Stimulated activated CD8-positive, alpha-beta memory T cell treated with anti-CD3 and anti-CD28 coated beads, Interleukin-4, amount 100 ng/mL, for 1 hour (primary cell): ENCODE measurements at regions not wholly inside any gene's neighbourhood (a gene's known extent, or its start where the extent isn't known, plus 50 kb on each side); places are given as distances from the start of the nearest gene placed in this dataset.
"Not testable (repeated sequence)": the region's sequence is repeated elsewhere in the genome, so short reads cannot be mapped to it uniquely, and the experiment has no call there.

Experiments
- DNase-seq, 2 donors: peaks; one replicate each; pipeline ENCODE4 v3.0.0-alpha.2; 2020; ENCODE audit warnings: low read depth in 2 of 2, low spot score in 1 of 2

DNA sequence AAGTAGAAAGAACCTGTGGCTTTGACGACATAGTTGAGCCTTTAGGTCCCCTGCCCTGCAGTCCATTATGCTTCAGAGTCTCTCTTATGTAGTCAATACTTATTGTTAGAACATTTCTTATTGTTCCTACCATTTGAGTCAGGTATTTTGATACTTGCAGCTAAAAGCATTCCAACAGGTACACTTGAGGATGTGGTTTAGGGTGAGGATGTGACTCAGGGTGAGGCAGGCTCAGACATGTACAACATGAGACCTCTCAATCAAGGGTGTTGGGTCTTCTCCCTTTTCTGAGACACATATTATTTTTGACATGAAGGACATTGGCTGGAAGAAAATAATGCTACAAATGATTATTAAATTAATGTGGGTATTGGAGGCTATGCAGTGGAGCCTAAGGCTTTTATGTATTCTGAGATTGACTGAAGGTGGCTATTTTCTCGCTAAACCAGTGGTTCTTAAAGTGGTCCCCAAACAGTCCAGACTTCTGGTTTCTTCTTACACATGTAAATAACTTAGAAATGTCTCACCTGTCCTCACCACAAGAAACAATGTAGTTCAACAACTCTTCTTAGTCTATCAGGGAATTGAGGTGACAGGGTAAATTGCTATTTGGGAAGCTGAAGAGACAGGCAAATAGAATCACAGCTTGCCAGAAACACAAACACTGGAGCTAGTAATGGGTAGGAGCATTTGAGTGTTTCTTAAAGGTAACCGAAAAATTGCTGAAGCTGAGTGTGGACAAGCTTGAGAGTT lies 135.5 kb upstream of the ZPLD1 start:
- DNase-seq = no peak

GRCh38 chr3:102301155-102301880 lies 133.5 kb upstream of the ZPLD1 start:
- DNase-seq = no peak

GRCh38 chr3:102302020-102302419 lies 132.8 kb upstream of the ZPLD1 start:
- DNase-seq = no peak

DNA sequence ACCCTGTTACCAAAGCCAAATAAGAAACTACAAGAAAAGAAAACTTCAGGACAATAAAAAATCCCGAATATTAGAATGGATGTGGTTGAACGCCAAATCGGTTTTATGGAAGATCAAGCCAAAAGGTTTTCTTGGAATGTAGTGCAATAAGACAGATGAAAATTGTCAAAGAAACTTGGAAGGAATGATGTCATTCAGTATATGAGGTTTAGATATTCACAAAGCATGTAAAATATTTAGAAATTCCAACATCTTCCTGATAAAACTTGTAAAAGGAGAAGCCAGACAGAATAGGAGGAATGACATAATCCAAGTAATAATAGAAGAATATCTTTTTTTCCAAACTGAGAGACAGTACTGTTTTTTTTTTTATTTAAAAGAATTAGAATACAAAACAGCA lies 130.3 kb upstream of the ZPLD1 start:
- DNase-seq = no peak

DNA sequence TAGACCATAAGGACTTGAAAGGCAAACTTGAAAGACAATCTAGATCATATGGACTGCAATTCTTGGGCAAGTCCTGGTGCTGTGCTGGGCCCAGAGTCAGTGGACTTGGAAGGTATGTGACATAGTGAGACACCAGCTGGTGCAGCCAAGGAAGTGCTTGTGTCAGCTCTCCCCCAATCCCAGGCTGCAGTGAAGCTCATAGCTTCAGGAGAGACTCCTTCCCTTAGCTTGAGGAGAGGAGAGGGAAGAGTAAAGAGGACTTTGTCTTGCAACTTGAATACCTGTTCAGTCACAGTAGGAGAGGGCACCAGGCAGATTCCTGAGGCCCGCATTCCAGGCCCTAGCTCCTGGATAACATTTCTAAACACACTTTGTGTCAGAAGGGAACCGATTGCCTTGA lies 127.4 kb upstream of the ZPLD1 start:
- no peak for DNase-seq

GRCh38 chr3:102329066-102329465 lies 105.7 kb upstream of the ZPLD1 start:
- no peak for DNase-seq

DNA sequence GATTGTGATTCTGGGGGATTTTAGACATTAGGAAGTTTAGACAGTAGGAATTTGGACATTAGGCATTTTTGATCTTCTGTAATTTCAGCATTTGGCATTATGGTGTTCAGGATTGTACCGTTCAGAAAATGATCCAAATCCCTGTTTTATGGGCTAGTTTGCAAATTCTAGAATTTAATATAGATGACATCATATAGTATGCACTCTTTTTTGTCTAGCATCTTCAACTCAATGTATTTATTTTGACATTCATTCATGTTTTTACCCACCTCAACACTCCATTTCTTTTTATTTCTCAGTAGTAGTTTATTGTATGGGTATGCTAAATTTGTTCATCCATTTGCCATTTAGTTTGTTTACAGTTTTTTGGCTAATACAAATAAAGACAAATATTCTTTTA lies 105.3 kb upstream of the ZPLD1 start:
- no peak for DNase-seq

- DNase-seq = no peak
These were observed 102.6 kb upstream of the ZPLD1 start for GRCh38 chr3:102332205-102332604.

- no peak for DNase-seq
These were observed 101.9 kb upstream of the ZPLD1 start for GRCh38 chr3:102332934-102333333.

GRCh38 chr3:102336130-102336529 lies 98.7 kb upstream of the ZPLD1 start:
- no peak for DNase-seq

GRCh38 chr3:102339671-102340070 lies 95.1 kb upstream of the ZPLD1 start:
- DNase-seq = no peak

DNA sequence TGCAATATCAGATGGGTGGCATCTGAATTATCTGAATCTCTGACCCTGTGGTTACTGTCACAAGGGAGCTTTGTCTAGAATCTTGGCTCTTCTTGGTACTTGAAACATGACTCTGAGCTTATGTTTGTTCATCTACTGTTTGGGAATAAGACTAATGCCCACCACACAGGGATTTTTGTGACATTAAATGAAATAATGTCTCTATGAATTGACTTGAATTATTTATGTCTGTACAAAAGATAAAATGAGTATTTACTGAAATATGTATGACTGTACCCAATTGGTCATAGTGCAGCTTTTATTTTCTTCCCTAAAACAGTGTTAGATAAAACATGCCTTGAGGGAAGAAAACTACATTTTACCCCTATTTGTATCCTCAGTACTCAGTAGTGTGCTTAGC lies 87.9 kb upstream of the ZPLD1 start:
- DNase-seq = no peak

DNA sequence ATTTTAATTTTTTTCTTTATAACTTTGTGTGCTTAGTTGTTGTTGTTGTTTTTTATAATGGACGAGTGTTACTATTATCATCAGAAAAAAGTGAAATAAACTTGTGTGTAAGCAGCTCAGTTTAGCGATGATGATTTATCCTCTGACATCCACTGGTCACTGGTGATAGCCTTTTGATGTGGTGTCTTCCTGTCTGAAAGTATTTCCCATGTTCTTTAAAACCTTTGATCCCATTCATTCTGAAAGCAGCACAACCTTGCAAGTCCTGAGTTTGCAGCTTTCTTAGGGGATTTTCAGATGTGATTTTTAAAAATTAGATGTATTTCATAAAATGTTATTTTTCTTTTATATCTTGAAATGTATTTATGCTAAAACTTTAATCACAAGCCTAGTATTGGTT lies 85.9 kb upstream of the ZPLD1 start:
- DNase-seq = no peak

DNA sequence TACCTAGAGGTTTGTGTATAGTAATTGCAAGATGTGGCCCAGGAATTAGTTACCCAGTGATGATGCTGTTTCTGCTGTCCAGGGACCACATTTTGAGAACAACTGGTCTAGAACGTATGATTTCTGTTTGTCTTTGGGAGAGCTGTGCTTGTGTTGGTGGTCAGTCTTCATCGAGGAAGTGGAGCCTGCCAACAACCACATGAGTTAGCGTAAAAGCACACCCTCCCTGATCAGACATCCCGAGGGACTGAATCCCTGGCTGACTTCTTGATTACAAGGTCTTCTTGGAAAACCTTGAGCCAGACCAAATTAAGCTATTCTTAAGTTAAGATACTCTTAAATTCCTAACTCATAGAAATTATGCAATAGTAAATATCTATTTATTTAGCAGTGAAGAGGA lies 81.7 kb upstream of the ZPLD1 start:
- no peak for DNase-seq

DNA sequence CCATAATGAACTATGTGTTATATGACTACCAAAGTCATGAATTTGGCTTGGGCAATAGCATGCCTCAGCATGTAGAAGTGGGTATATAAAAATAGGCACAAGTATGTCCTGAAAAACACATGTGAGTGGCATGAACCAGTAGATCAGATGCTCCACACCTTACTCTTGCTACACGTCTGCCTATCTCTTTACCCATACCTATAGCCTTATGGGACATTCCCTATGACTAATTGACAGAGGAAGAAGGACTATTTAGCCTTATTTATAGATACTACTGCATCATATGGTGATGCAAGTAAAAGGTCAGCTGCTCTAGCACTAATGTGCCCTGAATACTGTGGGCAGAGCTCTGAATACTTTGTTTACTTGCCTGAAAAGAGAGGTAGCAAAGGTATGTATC lies 81.0 kb upstream of the ZPLD1 start:
- DNase-seq = no peak

- DNase-seq = no peak
These were observed 79.8 kb upstream of the ZPLD1 start for GRCh38 chr3:102354818-102355515.

DNA sequence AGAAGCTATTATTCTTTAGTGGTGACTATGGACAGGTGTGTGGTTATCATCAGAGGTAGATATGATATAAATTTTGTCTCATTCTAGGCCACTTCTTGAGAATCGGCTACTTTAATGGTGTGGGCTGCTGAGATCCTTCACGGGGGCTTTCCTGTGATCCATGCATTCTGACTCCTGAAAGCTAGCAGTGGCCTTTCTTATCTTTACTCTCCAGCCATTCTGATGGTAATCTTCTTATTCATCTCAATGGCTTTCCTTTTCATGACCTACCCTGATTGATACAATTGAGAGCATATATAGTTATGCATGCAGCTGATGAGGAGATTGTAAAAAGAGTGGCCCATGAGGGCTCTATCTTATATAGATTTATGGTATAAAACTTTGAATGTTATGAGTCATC lies 78.3 kb upstream of the ZPLD1 start:
- no peak for DNase-seq

- not testable (repeated sequence) for DNase-seq
These were observed 77.5 kb upstream of the ZPLD1 start for GRCh38 chr3:102357313-102357712.

GRCh38 chr3:102360183-102360860 lies 74.5 kb upstream of the ZPLD1 start:
- DNase-seq = no peak

DNA sequence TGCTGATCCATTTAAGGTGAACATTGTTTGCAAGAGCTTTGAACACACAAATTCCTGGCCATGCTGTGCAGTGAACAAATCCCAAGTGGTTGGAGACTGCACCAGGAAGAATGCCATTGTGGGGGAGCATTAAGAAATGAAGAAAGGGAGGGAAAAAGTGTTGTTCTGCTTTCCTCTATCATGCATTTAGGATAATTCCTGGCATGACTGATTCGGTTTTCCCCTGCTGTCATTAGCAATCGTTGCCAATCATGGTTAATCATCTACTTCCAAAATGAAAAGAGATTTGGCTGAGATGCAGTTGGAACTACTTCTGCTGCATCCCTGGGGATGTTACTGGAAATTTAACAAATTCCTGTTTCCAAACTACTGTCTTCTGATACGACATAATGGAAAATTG lies 73.7 kb upstream of the ZPLD1 start:
- no peak for DNase-seq

- not testable (repeated sequence) for DNase-seq
These were observed 68.7 kb upstream of the ZPLD1 start for GRCh38 chr3:102366116-102366515.
